ENCODE measurements at regions not wholly inside any gene's neighbourhood (a gene's known extent, or its start where the extent isn't known, plus 50 kb on each side); places are given as distances from the start of the nearest gene placed in this dataset.

DNA sequence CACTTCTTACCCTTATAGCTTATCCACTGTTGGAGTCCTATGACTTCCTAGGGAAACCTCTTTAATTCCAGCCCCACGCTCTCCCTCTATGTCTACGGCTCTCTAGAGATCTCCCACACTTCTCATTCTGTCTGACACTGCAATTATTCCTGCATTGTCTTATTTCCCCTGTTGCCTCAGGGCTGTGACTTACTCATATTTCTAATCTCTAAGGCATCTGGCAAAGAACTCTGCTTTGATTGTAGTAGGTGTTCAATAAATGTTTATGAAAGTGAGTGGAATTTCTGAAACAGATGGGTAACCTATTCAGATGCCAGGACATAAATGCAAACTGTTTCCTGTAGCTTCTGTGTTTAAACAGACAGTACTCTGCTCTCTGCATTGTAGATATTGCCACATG, 102.4 kb upstream of the SERTM1 start:
- no peak for ATAC-seq
- Histone ChIP-seq H3K36me3 (no peaks in the 10 kb centered on the region), H3K27ac (no peak overlapping the region), H3K4me3 (no peak overlapping the region), H3K4me1 (no peaks in the 10 kb centered on the region), H3K9me3 (peaks cover 0 to 9% (median 0%) of the 10 kb centered on the region in 11 donors), H3K27me3 (no peaks in the 10 kb centered on the region)
- no peak for DNase-seq
- TF ChIP-seq, protein P1, sequence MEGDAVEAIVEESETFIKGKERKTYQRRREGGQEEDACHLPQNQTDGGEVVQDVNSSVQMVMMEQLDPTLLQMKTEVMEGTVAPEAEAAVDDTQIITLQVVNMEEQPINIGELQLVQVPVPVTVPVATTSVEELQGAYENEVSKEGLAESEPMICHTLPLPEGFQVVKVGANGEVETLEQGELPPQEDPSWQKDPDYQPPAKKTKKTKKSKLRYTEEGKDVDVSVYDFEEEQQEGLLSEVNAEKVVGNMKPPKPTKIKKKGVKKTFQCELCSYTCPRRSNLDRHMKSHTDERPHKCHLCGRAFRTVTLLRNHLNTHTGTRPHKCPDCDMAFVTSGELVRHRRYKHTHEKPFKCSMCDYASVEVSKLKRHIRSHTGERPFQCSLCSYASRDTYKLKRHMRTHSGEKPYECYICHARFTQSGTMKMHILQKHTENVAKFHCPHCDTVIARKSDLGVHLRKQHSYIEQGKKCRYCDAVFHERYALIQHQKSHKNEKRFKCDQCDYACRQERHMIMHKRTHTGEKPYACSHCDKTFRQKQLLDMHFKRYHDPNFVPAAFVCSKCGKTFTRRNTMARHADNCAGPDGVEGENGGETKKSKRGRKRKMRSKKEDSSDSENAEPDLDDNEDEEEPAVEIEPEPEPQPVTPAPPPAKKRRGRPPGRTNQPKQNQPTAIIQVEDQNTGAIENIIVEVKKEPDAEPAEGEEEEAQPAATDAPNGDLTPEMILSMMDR (IDR thresholded peaks at IDR 0.05): no peak
- 64 to 65% methylated on average over 2 of the region's 2 CpGs for WGBS, 2 donors
- intact Hi-C loops (cut with DNase I): no loop called here

DNA sequence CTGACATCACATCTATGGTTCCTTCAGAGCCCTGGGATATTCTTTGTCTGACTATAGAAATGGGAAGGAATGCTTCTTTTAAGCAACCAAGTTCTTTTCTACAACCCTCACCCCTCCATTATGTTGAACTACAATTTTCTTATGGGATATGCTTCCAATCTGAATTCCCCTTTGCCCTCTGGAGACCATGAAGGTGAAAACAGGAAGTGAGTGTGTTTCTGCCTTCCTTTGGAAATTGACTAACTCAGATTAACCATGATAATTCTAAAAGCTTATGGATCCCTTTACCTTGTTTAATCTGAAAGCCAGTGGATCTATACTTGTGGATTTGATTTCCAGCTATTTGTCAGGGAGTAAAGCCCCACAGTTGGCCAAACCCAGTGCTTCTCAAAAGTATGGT, 90.8 kb upstream of the SERTM1 start:
- Histone ChIP-seq H3K9me3 (no peaks in the 10 kb centered on the region), H3K36me3 (no peaks in the 10 kb centered on the region), H3K27ac (no peak overlapping the region), H3K27me3 (peaks cover 0 to 6% (median 0%) of the 10 kb centered on the region in 7 donors), H3K4me3 (no peak overlapping the region), H3K4me1 (no peaks in the 10 kb centered on the region)
- TF ChIP-seq, protein P1 (IDR thresholded peaks at IDR 0.05): no peak
- ATAC-seq (no peak), DNase-seq (no peak)
- intact Hi-C loops (cut with DNase I): no loop called here

DNA sequence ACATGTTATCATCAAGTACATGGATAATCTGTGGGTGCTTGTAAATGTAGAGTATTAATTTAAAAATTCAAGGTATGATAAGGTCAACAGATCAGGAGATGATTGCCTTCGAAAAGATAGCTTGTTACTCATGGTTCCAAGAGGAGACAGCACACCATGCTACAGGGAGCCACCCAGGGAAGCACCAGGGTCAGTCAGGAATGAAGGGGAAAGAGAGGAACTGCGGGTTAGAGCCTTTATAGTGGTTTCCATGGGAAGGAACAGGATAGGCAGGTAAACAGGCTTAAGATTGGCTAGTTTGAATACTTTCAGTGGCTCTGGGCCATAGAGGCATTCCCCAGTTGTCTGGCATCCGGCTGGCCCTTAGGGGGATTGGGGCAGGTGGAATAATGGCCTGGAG, 74.2 kb upstream of the SERTM1 start:
- WGBS, 2 donors: 59 to 72% methylated on average over 3 of the region's 3 CpGs
- no peak for ATAC-seq

DNA sequence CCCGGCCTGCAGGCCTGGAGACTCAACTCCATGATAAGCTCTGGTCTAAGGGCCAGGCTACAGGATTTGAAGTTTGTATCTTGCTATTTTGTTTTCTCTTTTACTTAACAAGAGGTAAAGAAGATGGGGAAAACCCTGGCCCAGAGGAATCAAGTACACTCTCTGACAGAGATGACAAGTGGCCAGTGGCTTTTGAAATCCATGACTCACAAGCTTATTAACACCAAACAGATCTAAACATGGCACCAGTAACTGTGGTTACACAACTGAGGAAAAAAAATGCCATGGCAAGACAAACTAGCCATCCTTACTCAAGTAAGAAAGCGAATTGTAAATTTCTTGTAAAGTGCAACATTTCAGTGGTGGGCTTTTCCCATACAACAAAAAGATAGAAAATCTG, 72.6 kb upstream of the SERTM1 start:
- TF ChIP-seq, protein P1 (IDR thresholded peaks at IDR 0.05): no peak
- Histone ChIP-seq H3K27ac (no peak overlapping the region), H3K9me3 (peaks cover 0 to 3% (median 0%) of the 10 kb centered on the region in 11 donors), H3K27me3 (no peaks in the 10 kb centered on the region), H3K4me3 (no peak overlapping the region), H3K36me3 (no peaks in the 10 kb centered on the region), H3K4me1 (no peaks in the 10 kb centered on the region)
- 72 to 75% methylated on average over 2 of the region's 2 CpGs for WGBS, 2 donors
- intact Hi-C loops (cut with DNase I): no loop called here
- ATAC-seq (no peak), DNase-seq (no peak)

More for the DNA sequence above, 74.2 kb upstream of the SERTM1 start:
- intact Hi-C loops (cut with DNase I): no loop called here
- TF ChIP-seq, protein P1 (IDR thresholded peaks at IDR 0.05): no peak
- Histone ChIP-seq H3K4me3 (no peak overlapping the region), H3K27ac (no peak overlapping the region), H3K4me1 (no peaks in the 10 kb centered on the region), H3K27me3 (no peaks in the 10 kb centered on the region), H3K9me3 (peaks cover 0 to 7% (median 0%) of the 10 kb centered on the region in 11 donors), H3K36me3 (no peaks in the 10 kb centered on the region)
- DNase-seq: no peak

All from heart right ventricle (tissue), 16 donors.